ACC112 (cell line): ENCODE measurements at regions not wholly inside any gene's neighbourhood (a gene's known extent, or its start where the extent isn't known, plus 50 kb on each side); places are given as distances from the start of the nearest gene placed in this dataset.

Source experiments
- H2AFZ ChIP-seq: fragments of 200-600 bp; sonication (generic); one replicate; pipeline ENCODE4 v1.6.0; 2017; ENCODE audit warnings: antibody characterized with exemption, low read length; ENCODE audit not compliant: unreplicated experiment
- H3K27ac ChIP-seq: fragments of 200-600 bp; sonication (generic); 2 replicates; pipeline ENCODE4 v1.5.1; 2014; ENCODE audit warnings: low read depth, mild to moderate bottlenecking, antibody characterized with exemption, low read length, moderate library complexity
- H3K27me3 ChIP-seq: fragments of 200-600 bp; sonication (generic); 2 replicates; pipeline ENCODE4 v1.6.1; 2014; ENCODE audit warnings: mild to moderate bottlenecking, antibody characterized with exemption, low read length, moderate library complexity, mixed read lengths; ENCODE audit not compliant: insufficient read depth
- H3K36me3 ChIP-seq: fragments of 200-600 bp; sonication (generic); 2 replicates; pipeline ENCODE4 v1.6.1; 2016; ENCODE audit warnings: mild to moderate bottlenecking, antibody characterized with exemption, low read length, moderate library complexity, mixed read lengths; ENCODE audit not compliant: insufficient read depth
- H3K4me1 ChIP-seq: fragments of 200-600 bp; sonication (generic); one replicate; pipeline ENCODE4 v1.6.1; 2016; ENCODE audit warnings: low read length, mixed read lengths; ENCODE audit not compliant: insufficient read depth, unreplicated experiment, control insufficient read depth
- H3K4me3 ChIP-seq: fragments of 200-600 bp; sonication (generic); 2 replicates; pipeline ENCODE4 v1.5.1; 2014; ENCODE audit warnings: mild to moderate bottlenecking, low read depth, low read length
- H3K79me2 ChIP-seq: fragments of 200-600 bp; sonication (generic); one replicate; pipeline ENCODE4 v1.6.0; 2016; ENCODE audit warnings: low read length; ENCODE audit not compliant: control insufficient read depth, unreplicated experiment, insufficient read depth

- no peak overlapping the region for H3K4me3 ChIP-seq
- no peak overlapping the region for H2AFZ ChIP-seq
- no peaks in the 10 kb centered on the region for H3K27me3 ChIP-seq
- H3K27ac ChIP-seq: no peak overlapping the region
- no peaks in the 10 kb centered on the region for H3K79me2 ChIP-seq
- H3K36me3 ChIP-seq: no peaks in the 10 kb centered on the region
- H3K4me1 ChIP-seq: peaks cover 1% of the 10 kb centered on the region
Measured at GRCh38 chr12:75900226-75900625, 131.3 kb downstream of the PHLDA1 start.

- H3K27me3 ChIP-seq: no peaks in the 10 kb centered on the region
- H3K4me1 ChIP-seq: peaks cover 6% of the 10 kb centered on the region
- H3K36me3 ChIP-seq: no peaks in the 10 kb centered on the region
- H2AFZ ChIP-seq: no peak overlapping the region
- H3K4me3 ChIP-seq: no peak overlapping the region
- H3K79me2 ChIP-seq: no peaks in the 10 kb centered on the region
- no peak overlapping the region for H3K27ac ChIP-seq
Measured at GRCh38 chr12:75894965-75895754, 136.4 kb downstream of the PHLDA1 start.

DNA sequence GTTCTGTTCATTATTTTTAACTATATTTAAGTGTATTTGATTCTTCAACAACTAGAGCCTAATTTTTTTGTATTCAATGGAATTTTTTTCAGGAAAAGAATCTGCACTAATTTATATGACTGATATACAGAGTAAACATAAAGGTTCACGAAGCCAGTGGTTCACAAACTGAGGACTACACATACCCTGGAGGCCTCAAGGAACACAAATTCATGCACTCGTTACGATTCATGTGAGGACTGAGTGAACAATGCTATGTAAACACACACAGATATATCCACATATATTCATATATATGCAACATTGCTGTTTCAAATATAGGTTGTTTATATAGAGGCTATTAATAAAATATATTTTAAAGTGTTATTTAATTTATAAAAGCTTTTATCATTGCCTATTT, 137.8 kb downstream of the PHLDA1 start:
- Histone ChIP-seq H3K4me1 (peaks cover 10% of the 10 kb centered on the region), H3K27me3 (no peaks in the 10 kb centered on the region), H3K4me3 (no peak overlapping the region), H3K36me3 (no peaks in the 10 kb centered on the region), H3K79me2 (no peaks in the 10 kb centered on the region), H3K27ac (no peak overlapping the region), H2AFZ (no peak overlapping the region)

GRCh38 chr12:75892731-75893408, 138.7 kb downstream of the PHLDA1 start:
- H3K4me1 ChIP-seq: peaks cover 10% of the 10 kb centered on the region
- no peaks in the 10 kb centered on the region for H3K79me2 ChIP-seq
- no peaks in the 10 kb centered on the region for H3K27me3 ChIP-seq
- H3K4me3 ChIP-seq: no peak overlapping the region
- H3K36me3 ChIP-seq: no peaks in the 10 kb centered on the region
- no peak overlapping the region for H3K27ac ChIP-seq
- H2AFZ ChIP-seq: no peak overlapping the region

- no peaks in the 10 kb centered on the region for H3K36me3 ChIP-seq
- H2AFZ ChIP-seq: no peak overlapping the region
- H3K4me3 ChIP-seq: no peak overlapping the region
- H3K79me2 ChIP-seq: no peaks in the 10 kb centered on the region
- peaks cover 10% of the 10 kb centered on the region for H3K4me1 ChIP-seq
- no peaks in the 10 kb centered on the region for H3K27me3 ChIP-seq
- no peak overlapping the region for H3K27ac ChIP-seq
Measured at GRCh38 chr12:75891072-75891471, 140.5 kb downstream of the PHLDA1 start.

- Histone ChIP-seq H2AFZ (no peak overlapping the region), H3K79me2 (no peaks in the 10 kb centered on the region), H3K36me3 (no peaks in the 10 kb centered on the region), H3K4me3 (no peak overlapping the region), H3K27ac (no peak overlapping the region), H3K4me1 (peaks cover 10% of the 10 kb centered on the region), H3K27me3 (no peaks in the 10 kb centered on the region)
Measured at GRCh38 chr12:75890660-75891059, 140.9 kb downstream of the PHLDA1 start.

DNA sequence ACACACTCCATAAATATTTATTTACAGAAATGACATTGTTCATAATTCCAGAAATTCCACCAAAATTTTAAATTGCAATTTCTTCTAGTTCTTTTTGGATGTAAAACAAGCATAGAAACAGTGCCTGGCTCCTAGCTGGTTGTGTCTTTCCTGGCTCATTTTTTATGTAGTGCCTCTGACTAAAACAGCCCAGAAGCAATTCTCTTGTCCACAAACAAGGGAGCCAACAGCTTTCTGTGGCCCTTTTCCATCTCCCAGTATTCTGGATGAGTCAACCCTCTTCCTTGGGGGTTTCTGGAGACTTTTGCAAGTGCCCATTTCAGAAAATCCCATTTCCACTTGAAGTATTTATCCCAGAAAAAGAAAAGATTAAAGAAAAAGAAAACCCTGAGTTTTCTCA, 141.4 kb downstream of the PHLDA1 start:
- Histone ChIP-seq H3K79me2 (no peaks in the 10 kb centered on the region), H3K27ac (no peak overlapping the region), H3K36me3 (no peaks in the 10 kb centered on the region), H3K4me3 (no peak overlapping the region), H2AFZ (no peak overlapping the region), H3K27me3 (no peaks in the 10 kb centered on the region), H3K4me1 (peaks cover 7% of the 10 kb centered on the region)

DNA sequence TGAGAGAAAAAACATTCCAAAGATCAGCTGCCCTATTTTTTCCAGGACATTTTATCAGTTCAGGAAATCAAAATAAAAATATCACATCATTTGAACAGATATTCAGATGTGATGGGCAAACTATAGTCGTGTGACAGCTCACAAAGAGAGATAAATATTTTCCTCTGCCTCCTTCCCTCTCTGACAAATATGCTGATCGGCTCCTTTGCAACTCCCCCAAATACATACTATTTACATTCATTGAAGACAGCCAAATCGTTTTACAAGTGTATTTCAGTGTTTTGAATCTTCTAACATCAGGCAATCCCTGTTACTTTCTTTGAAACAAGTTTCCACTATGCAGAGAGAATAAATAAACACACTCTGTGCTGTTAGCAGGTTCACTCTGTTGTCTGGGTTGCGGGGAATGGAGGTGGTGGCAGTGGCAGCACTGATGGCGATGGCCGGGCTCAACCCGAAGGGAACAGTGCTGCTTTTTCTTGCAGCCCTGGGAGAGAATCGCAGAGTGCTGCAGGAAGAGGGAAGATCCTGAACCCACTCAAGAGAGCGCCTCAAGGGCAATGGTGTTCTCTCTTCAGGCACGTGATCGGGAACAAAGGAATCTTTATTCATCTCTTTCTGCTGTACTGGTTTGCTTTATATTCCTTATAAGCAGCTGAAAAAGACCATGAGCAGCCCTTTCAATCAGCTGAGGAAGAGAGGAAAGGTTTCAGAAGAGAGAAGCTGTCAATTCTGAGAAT, 142.5 kb downstream of the PHLDA1 start:
- H2AFZ ChIP-seq: no peak overlapping the region
- H3K27ac ChIP-seq: no peak overlapping the region
- peaks cover 4% of the 10 kb centered on the region for H3K4me1 ChIP-seq
- H3K79me2 ChIP-seq: no peaks in the 10 kb centered on the region
- no peak overlapping the region for H3K4me3 ChIP-seq
- H3K27me3 ChIP-seq: no peaks in the 10 kb centered on the region
- no peaks in the 10 kb centered on the region for H3K36me3 ChIP-seq

- H3K36me3 ChIP-seq: no peaks in the 10 kb centered on the region
- H3K27me3 ChIP-seq: no peaks in the 10 kb centered on the region
- H2AFZ ChIP-seq: no peak overlapping the region
- no peaks in the 10 kb centered on the region for H3K79me2 ChIP-seq
- no peak overlapping the region for H3K4me3 ChIP-seq
- H3K4me1 ChIP-seq: peaks cover 4% of the 10 kb centered on the region
- no peak overlapping the region for H3K27ac ChIP-seq
Measured at GRCh38 chr12:75888399-75888798, 143.2 kb downstream of the PHLDA1 start.

DNA sequence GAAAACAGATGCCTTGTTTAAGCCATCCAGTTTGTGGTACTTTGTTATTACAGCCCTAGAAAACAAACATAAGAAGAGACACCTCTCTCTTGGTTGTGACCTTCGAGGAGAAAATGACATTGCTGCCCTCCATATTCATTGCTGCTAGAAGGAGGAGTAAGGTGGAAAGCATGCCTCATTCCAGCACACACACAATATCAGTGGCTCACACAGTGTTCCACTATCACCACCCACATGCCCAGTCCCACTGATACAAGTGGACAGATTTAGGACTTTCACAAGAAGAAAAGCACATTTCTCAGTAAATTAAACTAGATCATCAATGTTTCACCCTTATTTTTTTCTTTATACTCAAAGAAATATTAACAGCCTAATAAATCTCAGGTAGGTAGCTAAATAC, 143.6 kb downstream of the PHLDA1 start:
- H3K27ac ChIP-seq: no peak overlapping the region
- H3K4me1 ChIP-seq: peaks cover 4% of the 10 kb centered on the region
- no peaks in the 10 kb centered on the region for H3K36me3 ChIP-seq
- no peak overlapping the region for H3K4me3 ChIP-seq
- H3K27me3 ChIP-seq: no peaks in the 10 kb centered on the region
- H3K79me2 ChIP-seq: no peaks in the 10 kb centered on the region
- no peak overlapping the region for H2AFZ ChIP-seq
